Choroid plexus epithelial cell (primary cell): ENCODE measurements at regions not wholly inside any gene's neighbourhood (a gene's known extent, or its start where the extent isn't known, plus 50 kb on each side); places are given as distances from the start of the nearest gene placed in this dataset.

Experiments
- DNase-seq: peaks from one replicate; pipeline ENCODE4 v3.0.0-alpha.2; 2010; ENCODE audit warnings: low read depth
- H3K4me3 ChIP-seq: 2 replicates; pipeline ENCODE4 v1.5.1; 2011; ENCODE audit warnings: low read depth, mild to moderate bottlenecking, control low read depth, low read length, moderate library complexity
- CTCF ChIP-seq: conservative IDR thresholded peaks from 2 replicates; pipeline ENCODE4 v1.5.1; 2011; ENCODE audit warnings: low read depth, mild to moderate bottlenecking, control low read depth, inconsistent platforms, low read length, moderate library complexity

GRCh38 chr6:66935612-66936011, 1228.6 kb upstream of the EYS start:
- DNase-seq = no peak
- no peak for TF ChIP-seq CTCF
- H3K4me3 ChIP-seq = no peak overlapping the region

GRCh38 chr6:66931787-66932186, 1224.8 kb upstream of the EYS start:
- no peak for TF ChIP-seq CTCF
- H3K4me3 ChIP-seq = no peak overlapping the region
- no peak for DNase-seq

- peak; percentile 76 for DNase-seq
- TF ChIP-seq CTCF = no peak
- no peak overlapping the region for H3K4me3 ChIP-seq
These were observed 1223.7 kb upstream of the EYS start for GRCh38 chr6:66930559-66931290.

GRCh38 chr6:66926060-66926459, 1219.0 kb upstream of the EYS start:
- H3K4me3 ChIP-seq = no peak overlapping the region
- DNase-seq = peak; percentile 56
- peak; percentile 29 for TF ChIP-seq CTCF

- TF ChIP-seq CTCF = no peak
- H3K4me3 ChIP-seq = no peak overlapping the region
- no peak for DNase-seq
These were observed 1206.6 kb upstream of the EYS start for GRCh38 chr6:66913657-66914056.

- no peak for TF ChIP-seq CTCF
- DNase-seq = no peak
- no peak overlapping the region for H3K4me3 ChIP-seq
These were observed 1195.4 kb upstream of the EYS start for GRCh38 chr6:66902457-66902856.
